ENCODE measurements at regions not wholly inside any gene's neighbourhood (a gene's known extent, or its start where the extent isn't known, plus 50 kb on each side); places are given as distances from the start of the nearest gene placed in this dataset.

DNA sequence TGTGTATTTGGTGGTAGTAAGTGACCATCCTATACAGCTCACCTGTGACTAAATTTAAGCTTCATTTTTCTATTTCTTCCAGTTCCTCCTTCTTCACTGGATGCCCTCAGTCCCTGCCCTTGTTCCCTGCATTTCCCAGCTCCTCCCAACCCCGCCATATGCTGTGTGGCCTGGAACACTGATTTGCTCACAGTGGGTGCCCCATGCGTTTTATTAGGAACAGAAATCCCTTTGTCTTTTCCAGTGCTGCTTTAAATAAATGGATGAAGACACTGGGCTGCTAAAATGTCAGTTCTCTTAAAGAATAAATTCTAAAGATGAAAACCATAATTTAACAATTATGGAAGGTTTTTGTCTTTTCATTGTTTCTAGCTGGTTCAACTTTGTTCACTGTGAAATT is 477.3 kb downstream of the DCDC2C start:
- Mint-ChIP-seq H3K36me3 (ENCODE audit: unreplicated experiment) (peaks cover 23% of the 10 kb centered on the region), H3K9me3 (ENCODE audit: unreplicated experiment) (peaks cover 9% of the 10 kb centered on the region), H3K27ac (ENCODE audit: unreplicated experiment) (no peak overlapping the region), H3K4me3 (ENCODE audit: unreplicated experiment) (no peak overlapping the region), H3K4me1 (ENCODE audit: low read depth, unreplicated experiment) (no peaks in the 10 kb centered on the region), H3K27me3 (ENCODE audit: unreplicated experiment) (peaks cover 2% of the 10 kb centered on the region)
- DNase-seq, result no peak
- TF ChIP-seq, protein P1, sequence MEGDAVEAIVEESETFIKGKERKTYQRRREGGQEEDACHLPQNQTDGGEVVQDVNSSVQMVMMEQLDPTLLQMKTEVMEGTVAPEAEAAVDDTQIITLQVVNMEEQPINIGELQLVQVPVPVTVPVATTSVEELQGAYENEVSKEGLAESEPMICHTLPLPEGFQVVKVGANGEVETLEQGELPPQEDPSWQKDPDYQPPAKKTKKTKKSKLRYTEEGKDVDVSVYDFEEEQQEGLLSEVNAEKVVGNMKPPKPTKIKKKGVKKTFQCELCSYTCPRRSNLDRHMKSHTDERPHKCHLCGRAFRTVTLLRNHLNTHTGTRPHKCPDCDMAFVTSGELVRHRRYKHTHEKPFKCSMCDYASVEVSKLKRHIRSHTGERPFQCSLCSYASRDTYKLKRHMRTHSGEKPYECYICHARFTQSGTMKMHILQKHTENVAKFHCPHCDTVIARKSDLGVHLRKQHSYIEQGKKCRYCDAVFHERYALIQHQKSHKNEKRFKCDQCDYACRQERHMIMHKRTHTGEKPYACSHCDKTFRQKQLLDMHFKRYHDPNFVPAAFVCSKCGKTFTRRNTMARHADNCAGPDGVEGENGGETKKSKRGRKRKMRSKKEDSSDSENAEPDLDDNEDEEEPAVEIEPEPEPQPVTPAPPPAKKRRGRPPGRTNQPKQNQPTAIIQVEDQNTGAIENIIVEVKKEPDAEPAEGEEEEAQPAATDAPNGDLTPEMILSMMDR (IDR thresholded peaks at IDR 0.05; ENCODE audit: partially characterized antibody, unreplicated experiment), result no peak

DNA sequence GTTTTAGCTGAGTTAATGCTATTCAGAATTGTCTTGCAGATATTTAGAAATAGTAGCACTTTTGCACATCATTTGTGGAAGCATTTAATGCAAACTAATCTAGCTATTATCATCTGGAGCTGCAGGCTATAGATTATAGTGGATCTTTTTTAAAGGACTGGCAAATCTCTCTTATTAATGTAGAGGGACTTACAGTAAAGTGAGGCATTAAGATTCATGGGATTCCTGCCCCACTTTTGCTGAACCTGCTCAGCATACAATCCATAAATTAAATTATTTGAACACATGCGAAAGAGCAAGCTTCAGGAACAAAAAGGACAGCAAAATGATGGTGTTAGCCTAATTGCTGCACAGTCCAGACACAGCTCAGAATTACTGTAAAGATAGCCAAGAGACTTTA is 477.7 kb downstream of the DCDC2C start:
- Mint-ChIP-seq H3K36me3 (ENCODE audit: unreplicated experiment) (peaks cover 21% of the 10 kb centered on the region), H3K4me1 (ENCODE audit: low read depth, unreplicated experiment) (no peaks in the 10 kb centered on the region), H3K4me3 (ENCODE audit: unreplicated experiment) (no peak overlapping the region), H3K27ac (ENCODE audit: unreplicated experiment) (no peak overlapping the region), H3K27me3 (ENCODE audit: unreplicated experiment) (peaks cover 2% of the 10 kb centered on the region), H3K9me3 (ENCODE audit: unreplicated experiment) (peaks cover 8% of the 10 kb centered on the region)
- DNase-seq, result no peak
- TF ChIP-seq, protein P1 (IDR thresholded peaks at IDR 0.05; ENCODE audit: partially characterized antibody, unreplicated experiment), result no peak

DNA sequence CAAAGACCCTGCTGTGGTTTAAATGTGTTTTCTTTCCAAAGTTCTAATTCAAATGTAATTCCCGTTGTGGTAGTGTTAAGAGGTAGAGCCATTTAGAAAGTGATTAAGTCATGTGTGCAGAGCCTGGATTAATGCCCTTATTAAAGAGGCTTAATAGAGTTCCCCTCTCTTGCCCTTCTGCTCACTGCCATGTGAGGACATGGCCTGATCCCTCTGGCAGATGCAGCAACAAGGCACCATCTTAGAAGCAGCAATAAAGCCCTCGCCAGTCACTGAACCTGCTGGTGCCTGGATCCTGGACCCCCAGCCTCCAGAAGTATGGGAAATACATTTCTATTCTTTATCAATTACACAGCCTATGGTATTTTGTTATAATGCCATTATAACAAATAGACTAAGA is 485.2 kb downstream of the DCDC2C start:
- Mint-ChIP-seq H3K27ac (ENCODE audit: unreplicated experiment) (no peak overlapping the region), H3K36me3 (ENCODE audit: unreplicated experiment) (peaks cover 11% of the 10 kb centered on the region), H3K4me1 (ENCODE audit: low read depth, unreplicated experiment) (no peaks in the 10 kb centered on the region), H3K9me3 (ENCODE audit: unreplicated experiment) (peaks cover 2% of the 10 kb centered on the region), H3K4me3 (ENCODE audit: unreplicated experiment) (no peak overlapping the region), H3K27me3 (ENCODE audit: unreplicated experiment) (peaks cover 4% of the 10 kb centered on the region)
- no peak for DNase-seq
- TF ChIP-seq, protein P1 (IDR thresholded peaks at IDR 0.05; ENCODE audit: partially characterized antibody, unreplicated experiment), result no peak

DNA sequence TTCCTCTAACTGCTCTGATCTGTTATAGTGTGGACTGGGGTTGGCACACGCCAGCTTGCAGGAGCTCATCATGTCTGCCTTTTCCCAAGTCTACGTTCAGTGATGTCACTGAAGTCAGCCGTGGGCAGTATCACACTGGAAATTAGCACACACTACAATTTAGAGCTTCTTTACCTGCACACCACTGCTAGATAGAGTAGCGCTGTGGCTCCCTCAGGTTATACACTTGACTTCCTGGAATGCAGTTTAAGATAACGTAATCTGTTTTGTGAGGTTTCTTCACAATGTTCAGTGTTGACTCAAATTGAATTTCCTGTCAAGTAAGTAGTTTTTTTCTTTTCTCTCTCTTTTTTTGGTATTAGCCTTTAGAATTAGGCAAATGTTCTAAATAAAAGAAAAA is 487.2 kb downstream of the DCDC2C start:
- peaks cover 2% of the 10 kb centered on the region for H3K9me3 Mint-ChIP-seq (ENCODE audit: unreplicated experiment)

DNA sequence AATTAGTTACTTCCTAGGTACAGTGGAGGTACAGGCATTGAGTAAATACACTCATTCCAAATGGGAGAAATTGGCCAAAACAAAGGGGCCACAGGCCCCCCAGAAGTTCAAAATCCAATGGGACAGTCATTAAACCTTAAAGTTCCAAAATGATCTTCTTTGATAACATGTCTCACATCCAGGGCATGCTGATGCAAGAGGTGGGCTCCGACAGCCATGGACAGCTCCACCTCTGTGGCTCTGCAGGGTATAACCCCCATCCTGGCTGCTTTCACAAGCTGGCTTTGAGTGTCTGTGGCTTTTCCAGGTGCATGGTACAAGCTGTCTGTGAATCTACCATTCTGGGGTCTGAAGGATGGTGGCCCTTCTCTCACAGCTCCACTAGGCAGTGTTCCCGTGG is 488.7 kb downstream of the DCDC2C start:
- no peak for DNase-seq
- H3K4me1 Mint-ChIP-seq (ENCODE audit: low read depth, unreplicated experiment), result no peaks in the 10 kb centered on the region
- TF ChIP-seq, protein P1 (IDR thresholded peaks at IDR 0.05; ENCODE audit: partially characterized antibody, unreplicated experiment), result no peak
- H3K36me3 Mint-ChIP-seq (ENCODE audit: unreplicated experiment), result peaks cover 11% of the 10 kb centered on the region
- peaks cover 2% of the 10 kb centered on the region for H3K9me3 Mint-ChIP-seq (ENCODE audit: unreplicated experiment)
- H3K27ac Mint-ChIP-seq (ENCODE audit: unreplicated experiment), result no peak overlapping the region
- H3K27me3 Mint-ChIP-seq (ENCODE audit: unreplicated experiment), result peaks cover 2% of the 10 kb centered on the region
- no peak overlapping the region for H3K4me3 Mint-ChIP-seq (ENCODE audit: unreplicated experiment)

More for the DNA sequence above, 487.2 kb downstream of the DCDC2C start:
- no peak overlapping the region for H3K4me3 Mint-ChIP-seq (ENCODE audit: unreplicated experiment)
- TF ChIP-seq, protein P1 (IDR thresholded peaks at IDR 0.05; ENCODE audit: partially characterized antibody, unreplicated experiment), result no peak
- no peak overlapping the region for H3K27ac Mint-ChIP-seq (ENCODE audit: unreplicated experiment)
- no peak for DNase-seq
- H3K36me3 Mint-ChIP-seq (ENCODE audit: unreplicated experiment), result peaks cover 11% of the 10 kb centered on the region
- peaks cover 2% of the 10 kb centered on the region for H3K27me3 Mint-ChIP-seq (ENCODE audit: unreplicated experiment)
- H3K4me1 Mint-ChIP-seq (ENCODE audit: low read depth, unreplicated experiment), result no peaks in the 10 kb centered on the region
